Calu3 (cell line): ENCODE measurements at regions not wholly inside any gene's neighbourhood (a gene's known extent, or its start where the extent isn't known, plus 50 kb on each side); places are given as distances from the start of the nearest gene placed in this dataset.

ENCODE experiments used
- BruUV-seq: library from RNA; stranded (reverse); fragments of 400-500 nt; replicated peaks from 2 replicates; lab custom pipeline; 2021; lab: Mats Ljungman, UMichigan
- CTCF ChIA-PET: fragments of 300-600 bp; sonication (Branson Sonifier 250); formaldehyde crosslinking; loops from one replicate; lab custom pipeline; 2022; ENCODE audit warnings: antibody characterized with exemption; lab: Charles Lee
- DNase-seq: peaks from one replicate; pipeline ENCODE4 v3.0.0; 2022
- H3K27ac Mint-ChIP-seq: one replicate; pipeline ENCODE4 v1.8.0; 2022; ENCODE audit warnings: mixed read lengths; ENCODE audit not compliant: unreplicated experiment
- H3K27me3 Mint-ChIP-seq: one replicate; pipeline ENCODE4 v1.8.0; 2022; ENCODE audit warnings: mixed read lengths; ENCODE audit not compliant: unreplicated experiment
- H3K36me3 Mint-ChIP-seq: one replicate; pipeline ENCODE4 v1.8.0; 2022; ENCODE audit warnings: mild to moderate bottlenecking, moderate library complexity, mixed read lengths; ENCODE audit not compliant: insufficient read depth, unreplicated experiment
- H3K4me1 Mint-ChIP-seq: one replicate; pipeline ENCODE4 v1.8.0; 2022; ENCODE audit warnings: mild to moderate bottlenecking, low read depth, mixed read lengths; ENCODE audit not compliant: unreplicated experiment
- H3K4me3 Mint-ChIP-seq: one replicate; pipeline ENCODE4 v1.8.0; 2022; ENCODE audit warnings: mild to moderate bottlenecking, low read depth, moderate library complexity, mixed read lengths; ENCODE audit not compliant: unreplicated experiment
- H3K9me3 Mint-ChIP-seq: one replicate; pipeline ENCODE4 v1.8.0; 2022; ENCODE audit warnings: low read depth, mixed read lengths; ENCODE audit not compliant: unreplicated experiment
- CTCF ChIP-seq: fragments of 200-600 bp; IDR thresholded peaks from one replicate; pipeline ENCODE4 v1.8.0; 2022; ENCODE audit warnings: antibody characterized with exemption; ENCODE audit not compliant: unreplicated experiment
- intact Hi-C: fragments of 100-400 bp; cut with micrococcal nuclease; formaldehyde crosslinking; loops from one replicate; pipeline ENCODE4 v1.10.0; 2022; ENCODE audit not compliant: unreplicated experiment

- CTCF ChIA-PET = interaction anchor here (0.6 kb wide), 1 partner anchor 613 kb away, joined by 3 read pairs; no protein-coding TSS in a partner anchor
- Mint-ChIP-seq H3K27me3 (no peaks in the 10 kb centered on the region), H3K4me3 (no peak overlapping the region), H3K36me3 (no peaks in the 10 kb centered on the region), H3K9me3 (no peaks in the 10 kb centered on the region), H3K27ac (no peak overlapping the region), H3K4me1 (peaks cover 9% of the 10 kb centered on the region)
- no TSS peak for BruUV-seq
- no peak for TF ChIP-seq CTCF
- DNase-seq = no peak
- intact Hi-C loops = no loop called here
These were observed 118.1 kb upstream of the LSAMP start for GRCh38 chr3:116563351-116563750.

GRCh38 chr3:116566478-116566960 is 121.2 kb upstream of the LSAMP start:
- H3K9me3 Mint-ChIP-seq = no peaks in the 10 kb centered on the region
- H3K27ac Mint-ChIP-seq = no peak overlapping the region
- no peak for DNase-seq
- BruUV-seq = no TSS peak
- no peaks in the 10 kb centered on the region for H3K36me3 Mint-ChIP-seq
- no peak for TF ChIP-seq CTCF
- peaks cover 12% of the 10 kb centered on the region for H3K4me1 Mint-ChIP-seq
- no peaks in the 10 kb centered on the region for H3K27me3 Mint-ChIP-seq
- no peak overlapping the region for H3K4me3 Mint-ChIP-seq
- intact Hi-C loops = no loop called here
- CTCF ChIA-PET = no interaction called here

- no TSS peak for BruUV-seq
These were observed 124.3 kb upstream of the LSAMP start for GRCh38 chr3:116569611-116570010.

GRCh38 chr3:116579840-116580239 is 129.7 kb upstream of the TUSC7 start:
- no TSS peak for BruUV-seq
- Mint-ChIP-seq H3K9me3 (no peaks in the 10 kb centered on the region), H3K27me3 (peaks cover 28% of the 10 kb centered on the region), H3K4me3 (no peak overlapping the region), H3K27ac (no peak overlapping the region), H3K36me3 (no peaks in the 10 kb centered on the region), H3K4me1 (no peaks in the 10 kb centered on the region)
- DNase-seq = peak; percentile 16
- no peak for TF ChIP-seq CTCF
- intact Hi-C loops = no loop called here
- CTCF ChIA-PET = no interaction called here

More at GRCh38 chr3:116569611-116570010, 124.3 kb upstream of the LSAMP start:
- TF ChIP-seq CTCF = no peak
- no peak for DNase-seq
- Mint-ChIP-seq H3K4me3 (no peak overlapping the region), H3K36me3 (no peaks in the 10 kb centered on the region), H3K27ac (no peak overlapping the region), H3K4me1 (peaks cover 12% of the 10 kb centered on the region), H3K27me3 (no peaks in the 10 kb centered on the region), H3K9me3 (peaks cover 6% of the 10 kb centered on the region)
- CTCF ChIA-PET = no interaction called here
- intact Hi-C loops = no loop called here
